ENCODE measurements at regions not wholly inside any gene's neighbourhood (a gene's known extent, or its start where the extent isn't known, plus 50 kb on each side); places are given as distances from the start of the nearest gene placed in this dataset.
"Not testable (repeated sequence)": the region's sequence is repeated elsewhere in the genome, so short reads cannot be mapped to it uniquely, and the experiment has no call there.

DNA sequence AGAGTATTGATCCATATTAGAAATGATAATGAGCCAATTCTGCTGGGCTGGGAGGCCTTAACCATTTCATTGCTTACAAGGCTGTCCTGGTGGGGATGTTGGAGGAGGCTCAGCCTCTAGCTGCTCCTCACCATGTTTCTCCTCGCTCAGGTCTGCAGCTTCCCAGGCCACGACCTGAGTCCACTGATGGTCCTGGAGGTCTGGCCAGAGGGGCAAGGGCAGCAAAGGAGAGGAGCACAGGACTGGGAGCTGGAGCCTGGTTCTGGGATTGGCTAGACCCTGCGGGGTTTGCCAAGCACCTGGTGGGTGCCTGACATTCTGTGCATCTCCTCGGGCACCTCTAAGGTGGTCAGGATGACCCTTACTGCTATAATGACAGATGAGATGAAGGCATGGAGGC lies 92.6 kb downstream of the KIF26A start:
- H3K27ac ChIP-seq (ENCODE audit: low read length): no peak overlapping the region
- no peaks in the 10 kb centered on the region for H3K36me3 ChIP-seq (ENCODE audit: control insufficient read depth in 2 of 2, insufficient read depth in 2 of 2, low read length in 2 of 2)
- no peak overlapping the region for H3K9ac ChIP-seq (ENCODE audit: low read length in 2 of 2)
- peaks cover 0 to 4% of the 10 kb centered on the region in 2 donors for H3K27me3 ChIP-seq (ENCODE audit: control insufficient read depth in 1 of 2, insufficient read depth in 2 of 2, low read length in 2 of 2)
- H3K4me3 ChIP-seq (ENCODE audit: low read length in 2 of 2): no peak overlapping the region
- H3K4me1 ChIP-seq (ENCODE audit: control insufficient read depth, insufficient read depth, low read length): peaks cover 3% of the 10 kb centered on the region
- H3K9me3 ChIP-seq (ENCODE audit: control insufficient read depth in 2 of 2, low read length in 2 of 2): peaks cover 8 to 24% of the 10 kb centered on the region in 2 donors

DNA sequence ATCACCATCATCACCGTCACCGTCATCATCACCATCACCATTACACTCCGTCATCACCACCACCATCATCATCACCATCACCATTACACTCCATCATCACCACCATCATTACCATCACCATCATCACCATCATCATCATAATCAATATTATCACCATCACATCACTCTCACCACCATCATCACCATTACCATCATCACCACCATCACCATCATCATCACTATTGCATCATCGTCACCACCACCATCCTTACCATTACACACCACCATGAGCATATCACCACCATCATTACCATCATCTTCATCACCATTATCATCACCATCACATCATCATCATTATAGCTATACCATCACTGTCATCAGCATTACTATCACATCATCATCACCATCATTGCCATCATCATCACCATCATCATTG lies 93.7 kb downstream of the KIF26A start:
- H3K4me3 ChIP-seq (ENCODE audit: low read length in 2 of 2): no peak overlapping the region
- no peak overlapping the region for H3K9ac ChIP-seq (ENCODE audit: low read length in 2 of 2)
- H3K27me3 ChIP-seq (ENCODE audit: control insufficient read depth in 1 of 2, insufficient read depth in 2 of 2, low read length in 2 of 2): peaks cover 0 to 4% of the 10 kb centered on the region in 2 donors
- H3K9me3 ChIP-seq (ENCODE audit: control insufficient read depth in 2 of 2, low read length in 2 of 2): peaks cover 8 to 30% of the 10 kb centered on the region in 2 donors
- no peaks in the 10 kb centered on the region for H3K36me3 ChIP-seq (ENCODE audit: control insufficient read depth in 2 of 2, insufficient read depth in 2 of 2, low read length in 2 of 2)
- H3K4me1 ChIP-seq (ENCODE audit: control insufficient read depth, insufficient read depth, low read length): peaks cover under 1% of the 10 kb centered on the region
- H3K27ac ChIP-seq (ENCODE audit: low read length): no peak overlapping the region

DNA sequence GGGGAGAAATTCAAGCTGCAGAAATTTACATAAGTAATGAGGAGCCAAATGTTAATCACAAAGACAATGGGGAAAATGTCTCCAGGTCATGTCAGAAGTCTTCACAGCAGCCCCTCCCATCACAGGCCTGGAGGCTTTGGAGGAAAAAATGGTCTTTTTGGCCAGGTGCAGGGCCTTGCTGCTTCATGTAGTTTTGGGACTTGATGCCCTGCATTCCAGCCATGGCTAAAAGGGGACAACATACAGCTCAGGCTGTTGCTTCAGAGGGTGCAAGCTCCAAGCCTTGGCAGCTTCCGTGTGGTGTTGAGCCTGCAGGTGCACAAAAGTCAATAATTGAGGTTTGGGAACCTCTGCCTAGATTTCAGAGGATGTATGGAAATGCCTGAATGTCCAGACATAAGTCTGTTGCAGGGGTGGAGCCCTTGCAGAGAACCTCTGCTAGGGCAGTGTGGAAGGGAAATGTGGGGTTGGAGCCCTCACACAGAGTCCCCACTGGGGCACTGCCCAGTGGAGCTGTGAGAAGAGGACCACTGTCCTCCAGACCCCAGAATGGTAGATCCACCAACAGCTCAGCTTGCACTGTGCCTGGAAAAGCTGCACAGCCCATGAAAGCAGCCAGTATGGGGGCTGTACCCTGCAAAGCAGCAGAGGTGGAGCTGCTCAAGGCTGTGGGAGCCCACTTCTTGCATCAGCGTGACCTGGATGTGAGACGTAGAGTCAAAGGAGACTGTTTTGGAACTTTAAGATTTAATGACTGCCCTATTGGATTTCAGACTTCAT lies 95.8 kb downstream of the KIF26A start:
- H3K27ac ChIP-seq (ENCODE audit: low read length); H3K4me1 ChIP-seq (ENCODE audit: control insufficient read depth, insufficient read depth, low read length); H3K27me3 ChIP-seq (ENCODE audit: control insufficient read depth in 1 of 2, insufficient read depth in 2 of 2, low read length in 2 of 2); H3K36me3 ChIP-seq (ENCODE audit: control insufficient read depth in 2 of 2, insufficient read depth in 2 of 2, low read length in 2 of 2); H3K4me3 ChIP-seq (ENCODE audit: low read length in 2 of 2); H3K9ac ChIP-seq (ENCODE audit: low read length in 2 of 2): not testable (repeated sequence)
- peaks cover 4 to 25% of the 10 kb centered on the region in 2 donors for H3K9me3 ChIP-seq (ENCODE audit: control insufficient read depth in 2 of 2, low read length in 2 of 2)

DNA sequence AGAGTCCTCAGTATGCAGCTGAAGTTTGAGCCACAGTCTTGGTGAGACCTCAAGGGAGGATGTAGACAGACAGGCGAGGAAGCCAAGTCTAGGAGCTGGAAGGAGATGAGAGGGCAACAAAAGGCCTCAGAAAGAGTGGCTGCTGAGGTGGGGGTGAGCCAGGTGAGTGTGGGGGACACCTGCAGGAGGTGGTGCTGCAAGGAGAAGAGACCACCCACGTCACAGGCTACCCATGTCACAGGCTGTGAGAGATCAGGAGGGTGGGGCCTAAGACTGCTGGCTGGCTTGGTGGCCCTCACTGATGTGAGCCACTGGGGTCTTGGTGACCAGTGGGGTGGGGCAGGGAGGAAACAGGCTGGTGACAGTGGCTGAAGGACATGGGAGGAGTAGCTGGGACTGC lies 97.3 kb downstream of the KIF26A start:
- Histone ChIP-seq H3K9me3 (ENCODE audit: control insufficient read depth in 2 of 2, low read length in 2 of 2) (peaks cover 4 to 25% of the 10 kb centered on the region in 2 donors), H3K4me1 (ENCODE audit: control insufficient read depth, insufficient read depth, low read length) (no peaks in the 10 kb centered on the region), H3K27ac (ENCODE audit: low read length) (no peak overlapping the region), H3K36me3 (ENCODE audit: control insufficient read depth in 2 of 2, insufficient read depth in 2 of 2, low read length in 2 of 2) (no peaks in the 10 kb centered on the region), H3K4me3 (ENCODE audit: low read length in 2 of 2) (no peak overlapping the region), H3K9ac (ENCODE audit: low read length in 2 of 2) (no peak overlapping the region), H3K27me3 (ENCODE audit: control insufficient read depth in 1 of 2, insufficient read depth in 2 of 2, low read length in 2 of 2) (no peaks in the 10 kb centered on the region)

DNA sequence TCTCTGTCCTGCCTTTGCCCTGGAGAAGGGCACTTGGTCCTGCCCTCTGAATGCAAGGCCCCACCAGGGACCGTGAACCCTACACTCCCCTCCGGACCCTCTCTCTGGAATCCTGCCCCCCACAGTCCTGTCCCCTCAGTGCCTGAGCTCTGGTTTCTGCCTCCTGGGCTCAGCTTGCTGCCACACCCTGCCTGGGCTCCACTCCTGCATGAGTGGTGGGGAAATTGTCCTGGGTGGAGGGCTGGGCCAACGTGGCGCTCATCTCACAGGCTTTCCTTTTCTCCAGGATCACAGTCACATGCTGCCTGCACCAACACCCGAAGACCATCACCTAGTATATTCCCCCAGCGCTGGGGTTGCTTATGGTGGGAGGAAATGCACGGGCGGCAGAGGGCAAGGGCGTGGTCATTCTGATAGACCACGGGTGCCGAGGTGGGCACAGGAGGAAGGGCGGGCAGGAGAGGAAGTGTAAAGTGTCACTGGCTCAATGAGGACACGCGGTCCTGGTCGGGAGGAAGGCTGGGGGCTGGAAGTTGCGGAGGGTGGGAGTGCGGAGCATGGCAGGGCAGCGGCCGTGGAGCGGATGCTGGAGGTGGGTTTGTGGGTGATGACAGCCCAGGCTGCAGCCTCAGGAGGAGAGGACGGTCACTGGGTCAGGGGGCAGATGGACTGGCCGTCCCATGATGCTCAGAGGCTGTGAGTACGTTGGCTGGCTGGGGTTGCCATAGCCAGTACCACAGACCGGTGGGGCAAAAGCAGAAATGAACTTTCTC lies 99.5 kb downstream of the KIF26A start:
- no peaks in the 10 kb centered on the region for H3K36me3 ChIP-seq (ENCODE audit: control insufficient read depth in 2 of 2, insufficient read depth in 2 of 2, low read length in 2 of 2)
- H3K4me1 ChIP-seq (ENCODE audit: control insufficient read depth, insufficient read depth, low read length): no peaks in the 10 kb centered on the region
- H3K9me3 ChIP-seq (ENCODE audit: control insufficient read depth in 2 of 2, low read length in 2 of 2): peaks cover under 1 to 21% of the 10 kb centered on the region in 2 donors

DNA sequence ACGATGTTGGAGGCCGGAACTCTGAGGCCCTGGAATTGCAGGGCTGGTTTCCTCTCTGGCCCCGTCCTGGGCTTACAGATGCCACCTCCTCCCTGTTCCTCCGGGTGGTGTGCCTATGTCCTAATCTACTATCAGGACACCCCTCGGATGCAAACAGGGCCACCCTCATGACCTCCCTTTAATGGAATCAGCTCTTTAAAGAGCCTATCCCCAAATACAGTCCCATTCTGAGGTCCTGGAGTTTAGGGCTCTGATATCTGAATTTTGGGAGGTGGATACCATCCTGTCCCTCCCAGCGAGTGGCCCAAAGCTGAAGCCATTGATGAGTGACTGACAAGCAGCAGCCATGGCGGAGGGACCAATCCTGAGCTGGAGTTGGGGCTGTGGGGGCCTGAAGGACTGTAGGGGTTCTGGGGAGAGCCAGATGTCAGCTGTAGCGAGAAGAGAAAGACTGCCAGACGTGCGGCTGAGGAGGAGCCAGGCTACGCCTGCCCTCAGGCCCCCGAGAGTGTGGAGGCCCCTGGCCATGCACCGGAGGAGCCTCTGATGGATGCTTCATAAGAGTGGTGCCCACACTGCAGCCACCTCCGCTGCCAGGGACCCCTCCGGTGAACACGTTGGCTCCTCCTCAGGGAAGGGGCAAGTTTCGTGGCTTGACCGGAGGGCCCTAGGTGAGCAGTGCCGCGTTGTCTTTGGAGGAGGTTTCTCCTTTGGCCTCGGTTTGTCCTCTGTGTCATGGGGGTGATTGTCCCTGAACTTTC lies 100.2 kb downstream of the KIF26A start:
- H3K27ac ChIP-seq (ENCODE audit: low read length): no peak overlapping the region

More for the DNA sequence above, 99.5 kb downstream of the KIF26A start:
- Histone ChIP-seq H3K9ac (ENCODE audit: low read length in 2 of 2) (no peak overlapping the region), H3K4me3 (ENCODE audit: low read length in 2 of 2) (no peak overlapping the region), H3K27ac (ENCODE audit: low read length) (no peak overlapping the region), H3K27me3 (ENCODE audit: control insufficient read depth in 1 of 2, insufficient read depth in 2 of 2, low read length in 2 of 2) (no peaks in the 10 kb centered on the region)

DNA sequence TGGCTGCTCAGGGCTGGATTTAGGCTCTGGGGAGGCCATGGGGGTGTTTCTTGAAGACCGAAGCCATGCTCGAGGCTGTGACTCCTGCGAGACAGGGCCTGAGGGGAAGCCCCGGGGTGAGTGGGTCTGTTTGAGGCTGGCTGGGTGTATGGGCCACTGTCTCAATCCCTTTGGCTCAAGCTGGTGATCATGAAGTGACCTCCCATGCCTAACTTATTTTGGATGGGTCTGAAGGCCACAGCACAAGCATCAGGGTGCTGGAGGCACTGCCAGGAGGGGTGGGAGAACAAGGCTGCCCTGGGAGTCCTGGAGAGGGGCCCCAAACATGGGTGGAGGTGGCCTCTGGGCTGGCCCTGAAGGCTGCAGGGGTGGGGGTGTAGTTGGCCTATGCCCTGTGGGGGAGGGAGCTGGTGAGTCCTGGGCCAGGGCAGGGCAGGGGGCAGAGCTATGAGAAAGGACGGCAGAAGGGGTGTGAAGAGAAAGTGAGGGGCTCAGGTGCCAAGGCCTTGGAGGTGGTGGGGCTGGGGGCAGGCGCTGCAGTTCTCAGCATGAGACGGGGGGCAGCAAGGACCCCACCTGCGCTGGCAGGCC lies 100.9 kb downstream of the KIF26A start:
- Histone ChIP-seq H3K27ac (ENCODE audit: low read length) (no peak overlapping the region), H3K27me3 (ENCODE audit: control insufficient read depth in 1 of 2, insufficient read depth in 2 of 2, low read length in 2 of 2) (no peaks in the 10 kb centered on the region), H3K4me3 (ENCODE audit: low read length in 2 of 2) (no peak overlapping the region), H3K9me3 (ENCODE audit: control insufficient read depth in 2 of 2, low read length in 2 of 2) (peaks cover 2 to 29% of the 10 kb centered on the region in 2 donors), H3K36me3 (ENCODE audit: control insufficient read depth in 2 of 2, insufficient read depth in 2 of 2, low read length in 2 of 2) (no peaks in the 10 kb centered on the region), H3K4me1 (ENCODE audit: control insufficient read depth, insufficient read depth, low read length) (no peaks in the 10 kb centered on the region), H3K9ac (ENCODE audit: low read length in 2 of 2) (no peak overlapping the region)

More for the DNA sequence above, 100.2 kb downstream of the KIF26A start:
- no peak overlapping the region for H3K4me3 ChIP-seq (ENCODE audit: low read length in 2 of 2)
- H3K4me1 ChIP-seq (ENCODE audit: control insufficient read depth, insufficient read depth, low read length): no peaks in the 10 kb centered on the region
- peaks cover 2 to 24% of the 10 kb centered on the region in 2 donors for H3K9me3 ChIP-seq (ENCODE audit: control insufficient read depth in 2 of 2, low read length in 2 of 2)
- H3K27me3 ChIP-seq (ENCODE audit: control insufficient read depth in 1 of 2, insufficient read depth in 2 of 2, low read length in 2 of 2): no peaks in the 10 kb centered on the region
- no peaks in the 10 kb centered on the region for H3K36me3 ChIP-seq (ENCODE audit: control insufficient read depth in 2 of 2, insufficient read depth in 2 of 2, low read length in 2 of 2)
- no peak overlapping the region for H3K9ac ChIP-seq (ENCODE audit: low read length in 2 of 2)

DNA sequence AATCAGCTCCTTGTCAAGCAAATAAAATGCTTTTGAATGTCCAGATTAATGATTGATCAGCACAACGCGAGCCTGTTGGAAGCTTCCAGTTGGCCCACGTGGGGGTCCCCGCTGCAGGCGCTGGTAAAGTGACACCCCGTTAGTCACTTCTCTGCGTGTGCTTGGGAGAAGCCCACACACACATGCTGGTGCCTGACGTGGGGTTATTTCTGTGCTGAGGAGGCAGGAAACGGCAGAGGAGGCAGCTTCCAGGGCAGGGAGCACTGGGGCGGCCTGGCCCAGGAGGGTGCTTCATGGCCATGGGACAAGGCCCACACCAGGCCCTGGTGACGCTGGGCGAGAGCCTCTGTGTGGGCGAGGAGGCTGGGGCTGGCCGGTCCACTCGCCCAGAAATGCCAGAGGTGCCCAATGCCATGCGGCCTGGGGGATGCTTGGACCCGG lies 101.5 kb downstream of the KIF26A start:
- Histone ChIP-seq H3K4me3 (ENCODE audit: low read length in 2 of 2) (no peak overlapping the region), H3K4me1 (ENCODE audit: control insufficient read depth, insufficient read depth, low read length) (no peaks in the 10 kb centered on the region), H3K36me3 (ENCODE audit: control insufficient read depth in 2 of 2, insufficient read depth in 2 of 2, low read length in 2 of 2) (no peaks in the 10 kb centered on the region), H3K9ac (ENCODE audit: low read length in 2 of 2) (no peak overlapping the region), H3K27ac (ENCODE audit: low read length) (no peak overlapping the region), H3K9me3 (ENCODE audit: control insufficient read depth in 2 of 2, low read length in 2 of 2) (peaks cover 2 to 29% of the 10 kb centered on the region in 2 donors), H3K27me3 (ENCODE audit: control insufficient read depth in 1 of 2, insufficient read depth in 2 of 2, low read length in 2 of 2) (peaks cover 0 to 2% of the 10 kb centered on the region in 2 donors)

DNA sequence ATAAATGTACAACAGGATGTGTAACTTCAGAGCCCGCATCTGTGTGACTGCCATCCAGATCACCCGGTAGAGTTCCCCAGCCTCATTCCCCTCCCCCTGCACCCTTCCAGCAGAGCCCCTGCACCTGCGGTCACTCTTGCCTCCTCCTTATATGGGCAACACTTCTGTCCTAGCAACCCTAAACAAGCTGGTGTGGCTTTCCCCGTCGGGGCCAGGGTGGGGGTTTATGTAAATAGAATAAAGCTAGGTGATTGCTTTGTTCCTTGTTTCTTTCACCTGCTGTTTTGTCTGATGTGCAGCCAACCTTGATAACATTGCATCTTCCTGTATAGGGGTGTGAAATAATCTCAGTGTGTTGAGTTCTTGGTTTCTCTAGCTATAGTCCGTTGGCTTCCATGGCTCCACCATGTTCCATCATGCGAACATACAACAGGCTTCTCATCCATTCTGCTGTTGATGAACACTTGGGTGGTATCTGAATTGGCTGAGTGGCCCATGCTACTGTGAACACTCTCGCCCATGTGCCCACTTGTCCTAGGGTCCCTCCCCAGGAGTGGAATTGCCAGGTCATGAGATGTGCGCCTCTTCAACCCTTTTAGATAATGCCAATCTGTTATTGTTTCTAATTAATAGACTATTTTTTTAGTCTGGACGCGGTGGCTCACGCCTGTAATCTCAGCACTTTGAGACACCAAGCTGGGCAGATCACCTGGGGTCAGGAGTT lies 102.2 kb downstream of the KIF26A start:
- Histone ChIP-seq H3K27ac (ENCODE audit: low read length) (no peak overlapping the region), H3K27me3 (ENCODE audit: control insufficient read depth in 1 of 2, insufficient read depth in 2 of 2, low read length in 2 of 2) (peaks cover 0 to 2% of the 10 kb centered on the region in 2 donors), H3K9ac (ENCODE audit: low read length in 2 of 2) (no peak overlapping the region), H3K4me3 (ENCODE audit: low read length in 2 of 2) (no peak overlapping the region), H3K4me1 (ENCODE audit: control insufficient read depth, insufficient read depth, low read length) (no peaks in the 10 kb centered on the region), H3K36me3 (ENCODE audit: control insufficient read depth in 2 of 2, insufficient read depth in 2 of 2, low read length in 2 of 2) (no peaks in the 10 kb centered on the region), H3K9me3 (ENCODE audit: control insufficient read depth in 2 of 2, low read length in 2 of 2) (peaks cover 4 to 32% of the 10 kb centered on the region in 2 donors)

DNA sequence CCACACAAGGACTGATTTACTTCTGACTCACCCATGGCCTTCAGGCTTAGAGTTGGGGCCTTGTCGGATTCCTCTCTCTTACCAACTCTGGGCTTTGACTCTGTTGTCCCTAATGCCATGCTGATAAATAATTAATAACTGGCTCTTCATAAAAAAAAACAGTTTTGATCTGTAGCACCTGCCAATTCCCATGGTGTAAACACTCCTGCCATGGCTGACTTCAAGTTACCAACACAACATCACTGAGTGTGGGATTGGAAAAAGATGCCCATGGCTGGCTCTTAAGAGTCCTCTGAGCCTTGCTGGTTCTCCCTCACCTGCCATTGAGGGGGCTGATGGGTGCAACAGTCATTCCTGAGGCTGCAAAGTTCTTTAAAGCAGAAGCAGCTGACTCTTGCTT lies 104.8 kb downstream of the KIF26A start:
- Histone ChIP-seq H3K36me3 (ENCODE audit: control insufficient read depth in 2 of 2, insufficient read depth in 2 of 2, low read length in 2 of 2) (no peaks in the 10 kb centered on the region), H3K9me3 (ENCODE audit: control insufficient read depth in 2 of 2, low read length in 2 of 2) (peaks cover 6 to 16% of the 10 kb centered on the region in 2 donors), H3K27ac (ENCODE audit: low read length) (no peak overlapping the region), H3K27me3 (ENCODE audit: control insufficient read depth in 1 of 2, insufficient read depth in 2 of 2, low read length in 2 of 2) (peaks cover 0 to 2% of the 10 kb centered on the region in 2 donors), H3K4me3 (ENCODE audit: low read length in 2 of 2) (no peak overlapping the region), H3K4me1 (ENCODE audit: control insufficient read depth, insufficient read depth, low read length) (no peaks in the 10 kb centered on the region), H3K9ac (ENCODE audit: low read length in 2 of 2) (no peak overlapping the region)

Data from stomach smooth muscle (tissue), 2 donors.